GM23248 (cell line): ENCODE measurements at regions not wholly inside any gene's neighbourhood (a gene's known extent, or its start where the extent isn't known, plus 50 kb on each side); places are given as distances from the start of the nearest gene placed in this dataset.

Source experiments
- DNase-seq: peaks from one replicate; pipeline ENCODE4 v3.0.0-alpha.2; 2015
- H2AFZ ChIP-seq: fragments of 200-600 bp; sonication (generic); 2 replicates; pipeline ENCODE4 v1.6.1; 2016; ENCODE audit warnings: antibody characterized with exemption
- H3F3A ChIP-seq: fragments of 200-600 bp; sonication (generic); 2 replicates; pipeline ENCODE4 v1.6.1; 2016; ENCODE audit warnings: mild to moderate bottlenecking, antibody characterized with exemption, mixed run types; ENCODE audit not compliant: insufficient read depth
- H3K27ac ChIP-seq: fragments of 200-600 bp; sonication (generic); 2 replicates; pipeline ENCODE4 v1.5.1; 2016; ENCODE audit warnings: mild to moderate bottlenecking
- H3K27me3 ChIP-seq: fragments of 200-600 bp; sonication (generic); replicated peaks from 2 replicates; pipeline ENCODE4 v1.6.1; 2016; ENCODE audit warnings: mild to moderate bottlenecking; ENCODE audit not compliant: insufficient read depth
- H3K36me3 ChIP-seq: fragments of 200-600 bp; sonication (generic); 2 replicates; pipeline ENCODE4 v1.6.1; 2016; ENCODE audit warnings: low read depth, mild to moderate bottlenecking
- H3K4me1 ChIP-seq: fragments of 200-600 bp; sonication (generic); 2 replicates; pipeline ENCODE4 v1.6.1; 2016; ENCODE audit warnings: mild to moderate bottlenecking; ENCODE audit not compliant: insufficient read depth
- H3K4me2 ChIP-seq: fragments of 200-600 bp; sonication (generic); one replicate; pipeline ENCODE4 v1.6.1; 2016; ENCODE audit warnings: mild to moderate bottlenecking; ENCODE audit not compliant: unreplicated experiment
- H3K4me3 ChIP-seq: fragments of 200-600 bp; sonication (generic); 2 replicates; pipeline ENCODE4 v1.5.1; 2016; ENCODE audit warnings: mild to moderate bottlenecking
- H3K79me2 ChIP-seq: fragments of 200-600 bp; sonication (generic); 2 replicates; pipeline ENCODE4 v1.6.1; 2016; ENCODE audit warnings: mild to moderate bottlenecking; ENCODE audit not compliant: insufficient read depth
- H3K9ac ChIP-seq: fragments of 200-600 bp; sonication (generic); 2 replicates; pipeline ENCODE4 v1.6.1; 2016; ENCODE audit warnings: mild to moderate bottlenecking
- H3K9me2 ChIP-seq: fragments of 200-600 bp; sonication (generic); 2 replicates; pipeline ENCODE4 v1.6.1; 2016; ENCODE audit warnings: mixed run types, mild to moderate bottlenecking, moderate library complexity; ENCODE audit not compliant: insufficient read depth
- H3K9me3 ChIP-seq: fragments of 200-600 bp; sonication (generic); one replicate; pipeline ENCODE4 v1.6.1; 2017; ENCODE audit warnings: low read depth
- H4K20me1 ChIP-seq: fragments of 200-600 bp; sonication (generic); 2 replicates; pipeline ENCODE4 v1.6.0; 2016; ENCODE audit not compliant: insufficient read depth
- EZH2 ChIP-seq: fragments of 200-600 bp; sonication (generic); IDR thresholded peaks from 2 replicates; pipeline ENCODE4 v1.6.1; 2018; ENCODE audit warnings: antibody characterized with exemption, mild to moderate bottlenecking; ENCODE audit not compliant: insufficient read depth, poor library complexity, severe bottlenecking
- EZH2phosphoT487 ChIP-seq: fragments of 200-600 bp; sonication (generic); IDR thresholded peaks from 2 replicates; pipeline ENCODE4 v1.6.1; 2018; ENCODE audit warnings: antibody characterized with exemption, moderate library complexity, mild to moderate bottlenecking, low read depth; ENCODE audit not compliant: insufficient read depth
- WGBS, 2 experiments: methylation state at CpG; one replicate each; pipeline ENCODE4 v1.1.6; 2015 to 2017; ENCODE audit warnings: low lambda C conversion rate in 2 of 2, low coverage in 1 of 2; ENCODE audit errors: missing lambda C conversion rate in 2 of 2; 5-methylcytosine and 5-hydroxymethylcytosine counted together
- in situ Hi-C: fragments of 300-500 bp; cut with MboI; formaldehyde crosslinking; loops from 2 replicates; pipeline ENCODE4 v1.15.0; 2020

- no peaks in the 10 kb centered on the region for H3K4me1 ChIP-seq
- TF ChIP-seq EZH2phosphoT487 (no peak), EZH2 (no peak)
- in situ Hi-C loops = no loop called here
- no peak overlapping the region for H3K4me2 ChIP-seq
- no peaks in the 10 kb centered on the region for H3K79me2 ChIP-seq
- H2AFZ ChIP-seq = no peak overlapping the region
- no peak overlapping the region for H3K27ac ChIP-seq
- 64 to 71% methylated on average over 11 of the region's 11 CpGs for WGBS, 2 experiments
- H3F3A ChIP-seq = no peaks in the 10 kb centered on the region
- no peak overlapping the region for H3K9ac ChIP-seq
- H3K4me3 ChIP-seq = no peak overlapping the region
- no peaks in the 10 kb centered on the region for H3K9me3 ChIP-seq
- no peak for DNase-seq
- no peaks in the 10 kb centered on the region for H3K36me3 ChIP-seq
- H3K27me3 ChIP-seq = peaks cover 33% of the 10 kb centered on the region
- H4K20me1 ChIP-seq = no peaks in the 10 kb centered on the region
- H3K9me2 ChIP-seq = no peaks in the 10 kb centered on the region
These were observed 240.4 kb upstream of the TNRC6C start for GRCh38 chr17:77717941-77718668.

GRCh38 chr17:77718669-77718961 lies 239.9 kb upstream of the TNRC6C start:
- 76 to 80% methylated on average over 10 of the region's 10 CpGs for WGBS, 2 experiments

GRCh38 chr17:77719806-77720205 lies 238.7 kb upstream of the TNRC6C start:
- in situ Hi-C loops = no loop called here

More at GRCh38 chr17:77718669-77718961, 239.9 kb upstream of the TNRC6C start:
- TF ChIP-seq EZH2phosphoT487 = no peak
- TF ChIP-seq EZH2 = no peak
- Histone ChIP-seq H4K20me1 (no peaks in the 10 kb centered on the region), H2AFZ (no peak overlapping the region), H3K9ac (no peak overlapping the region), H3K4me1 (no peaks in the 10 kb centered on the region), H3K9me3 (no peaks in the 10 kb centered on the region), H3K4me2 (no peak overlapping the region), H3K27ac (no peak overlapping the region), H3K4me3 (no peak overlapping the region), H3K79me2 (no peaks in the 10 kb centered on the region), H3F3A (no peaks in the 10 kb centered on the region), H3K36me3 (no peaks in the 10 kb centered on the region), H3K27me3 (peaks cover 33% of the 10 kb centered on the region), H3K9me2 (no peaks in the 10 kb centered on the region)
- no peak for DNase-seq
- in situ Hi-C loops = no loop called here

GRCh38 chr17:77720946-77721845 lies 237.3 kb upstream of the TNRC6C start:
- TF ChIP-seq EZH2phosphoT487 = no peak
- no peak for TF ChIP-seq EZH2
- in situ Hi-C loops = no loop called here
- no peak overlapping the region for H2AFZ ChIP-seq

More at GRCh38 chr17:77719806-77720205, 238.7 kb upstream of the TNRC6C start:
- Histone ChIP-seq H3K9me2 (no peaks in the 10 kb centered on the region), H3K27ac (no peak overlapping the region), H3K4me1 (no peaks in the 10 kb centered on the region), H3K4me3 (no peak overlapping the region), H3K27me3 (peaks cover 29% of the 10 kb centered on the region), H3F3A (no peaks in the 10 kb centered on the region), H4K20me1 (no peaks in the 10 kb centered on the region), H3K4me2 (no peak overlapping the region), H3K9me3 (no peaks in the 10 kb centered on the region), H2AFZ (no peak overlapping the region), H3K36me3 (no peaks in the 10 kb centered on the region), H3K79me2 (no peaks in the 10 kb centered on the region), H3K9ac (no peak overlapping the region)
- DNase-seq = no peak
- no peak for TF ChIP-seq EZH2phosphoT487
- TF ChIP-seq EZH2 = no peak
- WGBS, 2 experiments = 37 to 43% methylated on average over 4 of the region's 4 CpGs

More at GRCh38 chr17:77720946-77721845, 237.3 kb upstream of the TNRC6C start:
- H3K4me1 ChIP-seq = no peaks in the 10 kb centered on the region
- no peaks in the 10 kb centered on the region for H3F3A ChIP-seq
- H3K79me2 ChIP-seq = no peaks in the 10 kb centered on the region
- H3K27me3 ChIP-seq = peaks cover 28% of the 10 kb centered on the region
- no peaks in the 10 kb centered on the region for H4K20me1 ChIP-seq
- H3K27ac ChIP-seq = no peak overlapping the region
- no peaks in the 10 kb centered on the region for H3K9me2 ChIP-seq
- H3K36me3 ChIP-seq = no peaks in the 10 kb centered on the region
- H3K4me3 ChIP-seq = no peak overlapping the region
- no peak for DNase-seq
- H3K4me2 ChIP-seq = no peak overlapping the region
- no peak overlapping the region for H3K9ac ChIP-seq
- no peaks in the 10 kb centered on the region for H3K9me3 ChIP-seq
- 26 to 30% methylated on average over 14 of the region's 14 CpGs for WGBS, 2 experiments
